Tibial nerve (tissue), 4 donors: ENCODE measurements at regions not wholly inside any gene's neighbourhood (a gene's known extent, or its start where the extent isn't known, plus 50 kb on each side); places are given as distances from the start of the nearest gene placed in this dataset.

Experiments
- CTCF ChIP-seq, 5 experiments: fragments of 200-600 bp in 3 of 5; fragments of 450-650 bp in 2 of 5; sonication (generic) in 3 of 5; IDR thresholded peaks; one replicate each; pipeline ENCODE4 v1.5.1; 2016 to 2019; ENCODE audit warnings: antibody characterized with exemption in 5 of 5, mild to moderate bottlenecking in 3 of 5, moderate library complexity in 2 of 5
- EP300 ChIP-seq, 2 donors: sonication (generic); formaldehyde crosslinking; IDR thresholded peaks; one replicate each; pipeline ENCODE4 v1.6.1; 2017; ENCODE audit warnings: antibody characterized with exemption in 2 of 2, mild to moderate bottlenecking in 1 of 2
- POLR2A ChIP-seq, 2 donors: fragments of 450-650 bp; IDR thresholded peaks; one replicate each; pipeline ENCODE4 v1.6.1; 2017; ENCODE audit warnings: antibody characterized with exemption in 2 of 2, mild to moderate bottlenecking in 2 of 2, moderate library complexity in 2 of 2

- TF ChIP-seq CTCF (IDR thresholded peaks at IDR 0.05) (no peak), POLR2A (IDR thresholded peaks at IDR 0.05) (no peak), EP300 (IDR thresholded peaks at IDR 0.05) (no peak)
These were observed 62.1 kb upstream of the TMC1 start for GRCh38 chr9:72459308-72459707.
